Uterus (tissue), 3 donors: ENCODE measurements at regions not wholly inside any gene's neighbourhood (a gene's known extent, or its start where the extent isn't known, plus 50 kb on each side); places are given as distances from the start of the nearest gene placed in this dataset.

Experiments
- DNase-seq, 2 donors: peaks; one replicate each; pipeline ENCODE4 v3.0.0-alpha.2; 2019 to 2020
- H3K27ac ChIP-seq, 2 donors: fragments of 200-600 bp; sonication (generic); 1 replicate in 1 of 2; 2 replicates in 1 of 2; pipeline ENCODE4 v1.5.1; 2016 to 2018
- H3K27me3 ChIP-seq, 2 donors: fragments of 200-600 bp; sonication (generic); one replicate each; pipeline ENCODE4 v1.5.1; 2018 to 2019; ENCODE audit warnings: control low read depth in 1 of 2
- H3K36me3 ChIP-seq, 2 donors: fragments of 200-600 bp; sonication (generic); one replicate each; pipeline ENCODE4 v1.5.1; 2019; ENCODE audit warnings: control low read depth in 1 of 2
- H3K4me1 ChIP-seq, 2 donors: fragments of 200-600 bp; sonication (generic); one replicate each; pipeline ENCODE4 v1.5.1; 2018 to 2019; ENCODE audit warnings: control low read depth in 1 of 2
- H3K4me3 ChIP-seq, 2 donors: fragments of 200-600 bp; sonication (generic); 1 replicate in 1 of 2; 2 replicates in 1 of 2; pipeline ENCODE4 v1.5.1; 2018 to 2019; ENCODE audit warnings: mild to moderate bottlenecking in 1 of 2
- H3K9me3 ChIP-seq, 2 donors: fragments of 200-600 bp; sonication (generic); one replicate each; pipeline ENCODE4 v1.5.1; 2019; ENCODE audit warnings: control low read depth in 1 of 2
- CTCF ChIP-seq, 4 experiments: fragments of 200-600 bp in 2 of 4; fragments of 450-650 bp in 2 of 4; sonication (generic) in 2 of 4; IDR thresholded peaks; one replicate each; pipeline ENCODE4 v1.5.1; 2016 to 2019; ENCODE audit warnings: antibody characterized with exemption in 4 of 4, mild to moderate bottlenecking in 2 of 4, moderate library complexity in 1 of 4
- POLR2A ChIP-seq, 2 donors: fragments of 450-650 bp; IDR thresholded peaks; one replicate each; pipeline ENCODE4 v1.6.1; 2016; ENCODE audit warnings: antibody characterized with exemption in 2 of 2, mild to moderate bottlenecking in 1 of 2, moderate library complexity in 1 of 2
- intact Hi-C: fragments of 100-400 bp; cut with DNase I; formaldehyde crosslinking; loops from one replicate; pipeline ENCODE4 v1.15.1; 2023; ENCODE audit warnings: low total_unique reads
- donor health status: DM: yes; HTN: yes; CAD: no.

DNA sequence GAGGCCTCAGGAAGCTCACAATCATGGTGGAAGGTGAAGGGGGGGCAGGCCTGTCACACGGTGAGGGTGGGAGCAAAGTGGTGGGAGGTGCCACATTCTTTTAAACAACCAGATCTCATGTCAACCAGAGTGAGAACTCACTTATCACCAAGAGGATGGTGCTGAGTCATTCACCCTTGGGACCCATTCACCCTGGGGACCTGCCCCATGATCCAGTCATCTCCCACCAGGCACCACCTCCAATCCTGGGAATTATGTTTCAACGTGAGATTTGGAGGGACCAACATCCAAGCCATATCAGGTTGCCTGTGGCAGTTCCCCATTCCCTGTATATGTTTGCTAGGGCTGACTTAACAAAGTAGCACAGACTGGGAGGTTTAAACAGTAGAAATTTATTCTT, 318.4 kb upstream of the CLNK start:
- Histone ChIP-seq H3K27ac (no peak overlapping the region), H3K9me3 (no peaks in the 10 kb centered on the region), H3K4me1 (no peaks in the 10 kb centered on the region), H3K36me3 (no peaks in the 10 kb centered on the region), H3K4me3 (no peak overlapping the region), H3K27me3 (no peaks in the 10 kb centered on the region)
- no peak for DNase-seq
- intact Hi-C loops = no loop called here
- TF ChIP-seq CTCF (IDR thresholded peaks at IDR 0.05) (no peak), POLR2A (IDR thresholded peaks at IDR 0.05) (no peak)

GRCh38 chr4:10998846-10999245, 314.3 kb upstream of the CLNK start:
- DNase-seq = no peak
- intact Hi-C loops = no loop called here
- Histone ChIP-seq H3K27ac (no peak overlapping the region), H3K27me3 (no peaks in the 10 kb centered on the region), H3K4me3 (no peak overlapping the region), H3K4me1 (no peaks in the 10 kb centered on the region), H3K9me3 (no peaks in the 10 kb centered on the region), H3K36me3 (no peaks in the 10 kb centered on the region)
- TF ChIP-seq CTCF (IDR thresholded peaks at IDR 0.05) (no peak), POLR2A (IDR thresholded peaks at IDR 0.05) (no peak)

GRCh38 chr4:10984815-10985214, 300.2 kb upstream of the CLNK start:
- no peak for DNase-seq
- H3K9me3 ChIP-seq = no peaks in the 10 kb centered on the region
- no peak for TF ChIP-seq CTCF (IDR thresholded peaks at IDR 0.05)
- TF ChIP-seq POLR2A (IDR thresholded peaks at IDR 0.05) = no peak
- no peak overlapping the region for H3K4me3 ChIP-seq
- H3K4me1 ChIP-seq = no peaks in the 10 kb centered on the region
- H3K27me3 ChIP-seq = no peaks in the 10 kb centered on the region
- intact Hi-C loops = no loop called here
- H3K27ac ChIP-seq = no peak overlapping the region
- no peaks in the 10 kb centered on the region for H3K36me3 ChIP-seq

DNA sequence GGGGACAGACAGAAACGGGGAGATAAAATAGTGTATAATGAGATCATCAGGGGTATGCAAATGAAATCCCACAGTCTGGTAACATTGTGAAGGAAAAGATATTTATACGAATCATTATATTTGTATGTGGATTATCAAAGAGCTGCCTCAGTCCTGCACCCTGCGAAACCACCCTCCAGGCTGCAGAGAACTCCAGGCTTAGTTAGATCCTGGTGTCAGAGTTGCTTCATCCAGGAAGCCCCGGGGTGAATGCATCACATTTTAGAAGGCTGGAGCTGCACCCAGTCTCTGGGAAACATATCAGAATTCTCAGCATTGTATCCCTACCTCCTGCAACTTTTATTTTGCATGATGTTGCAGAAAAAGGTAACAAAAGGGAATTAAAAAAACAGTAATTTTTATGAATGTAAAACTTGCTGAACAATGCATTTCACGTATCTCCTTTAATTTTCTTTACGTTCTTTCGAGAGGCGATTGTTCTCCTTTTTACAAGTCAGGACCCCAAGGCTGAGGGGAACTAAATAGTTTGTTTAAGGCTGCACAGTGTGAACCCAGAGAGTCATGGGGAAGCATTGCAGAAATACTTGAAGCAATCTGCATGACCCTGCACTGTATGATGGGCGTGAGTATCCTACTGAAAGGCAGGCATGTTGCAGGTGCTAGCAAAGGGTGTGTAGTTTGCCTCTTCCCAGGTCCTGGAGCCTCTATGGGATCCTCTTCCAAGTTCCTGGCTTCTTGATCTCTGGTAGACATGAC, 299.5 kb upstream of the CLNK start:
- Histone ChIP-seq H3K27ac (no peak overlapping the region), H3K4me1 (no peaks in the 10 kb centered on the region), H3K9me3 (no peaks in the 10 kb centered on the region), H3K4me3 (no peak overlapping the region), H3K36me3 (no peaks in the 10 kb centered on the region), H3K27me3 (no peaks in the 10 kb centered on the region)
- TF ChIP-seq CTCF (IDR thresholded peaks at IDR 0.05) (no peak), POLR2A (IDR thresholded peaks at IDR 0.05) (no peak)
- DNase-seq = no peak
- intact Hi-C loops = no loop called here

GRCh38 chr4:10983268-10983667, 298.7 kb upstream of the CLNK start:
- Histone ChIP-seq H3K9me3 (no peaks in the 10 kb centered on the region), H3K4me1 (no peaks in the 10 kb centered on the region), H3K36me3 (no peaks in the 10 kb centered on the region), H3K27ac (no peak overlapping the region), H3K4me3 (no peak overlapping the region), H3K27me3 (no peaks in the 10 kb centered on the region)
- intact Hi-C loops = no loop called here
- no peak for TF ChIP-seq POLR2A (IDR thresholded peaks at IDR 0.05)
- no peak for TF ChIP-seq CTCF (IDR thresholded peaks at IDR 0.05)
- DNase-seq = no peak
